Keratinocyte (primary cell): ENCODE measurements at regions not wholly inside any gene's neighbourhood (a gene's known extent, or its start where the extent isn't known, plus 50 kb on each side); places are given as distances from the start of the nearest gene placed in this dataset.

Experiments
- DNase-seq: peaks from one replicate; pipeline ENCODE4 v3.0.0-alpha.2; 2011; ENCODE audit warnings: low read depth, missing footprints, low spot score
- FAIRE-seq: peaks from 2 replicates; lab custom pipeline; 2011; peaks lifted over from hg19 to GRCh38; lab: Jason Lieb, UNC
- H2AFZ ChIP-seq: 2 replicates; pipeline ENCODE4 v1.6.0; 2012; ENCODE audit warnings: low read length, control low read depth, inconsistent platforms; ENCODE audit not compliant: control insufficient read depth
- H3K27ac ChIP-seq: 2 replicates; pipeline ENCODE4 v1.5.1; 2011; ENCODE audit warnings: low read length; ENCODE audit not compliant: control insufficient read depth, insufficient read depth
- H3K27me3 ChIP-seq: 3 replicates; pipeline ENCODE4 v1.6.0; 2011; ENCODE audit warnings: low read length; ENCODE audit not compliant: control insufficient read depth, insufficient read depth; ENCODE audit errors: extremely low read depth
- H3K36me3 ChIP-seq, 2 experiments: 2 replicates in 1 of 2; 3 replicates in 1 of 2; pipeline ENCODE4 v1.5.1; 2011; ENCODE audit warnings: low read length in 2 of 2, mild to moderate bottlenecking in 1 of 2; ENCODE audit not compliant: control insufficient read depth in 2 of 2, insufficient read depth in 2 of 2; ENCODE audit errors: extremely low read depth in 1 of 2
- H3K4me1 ChIP-seq: 3 replicates; pipeline ENCODE4 v1.5.1; 2011; ENCODE audit warnings: low read length; ENCODE audit not compliant: control insufficient read depth, insufficient read depth; ENCODE audit errors: extremely low read depth
- H3K4me2 ChIP-seq: 3 replicates; pipeline ENCODE4 v1.6.0; 2011; ENCODE audit warnings: low read depth, low read length; ENCODE audit not compliant: control insufficient read depth, insufficient read depth; ENCODE audit errors: extremely low read depth
- H3K4me3 ChIP-seq, 3 experiments: fragments of 200-600 bp in 1 of 3; sonication (generic) in 1 of 3; 2 replicates in 2 of 3; 3 replicates in 1 of 3; pipeline ENCODE4 v1.5.1; 2011 to 2016; ENCODE audit warnings: low read length in 3 of 3, mild to moderate bottlenecking in 3 of 3, control low read depth in 2 of 3, inconsistent platforms in 1 of 3, low read depth in 1 of 3, mixed read lengths in 1 of 3, mixed run types in 1 of 3, moderate library complexity in 1 of 3; ENCODE audit not compliant: control insufficient read depth in 2 of 3, insufficient read depth in 2 of 3; ENCODE audit errors: extremely low read depth in 1 of 3
- H3K79me2 ChIP-seq: 2 replicates; pipeline ENCODE4 v1.6.0; 2012; ENCODE audit warnings: low read length; ENCODE audit not compliant: control insufficient read depth, insufficient read depth
- H3K9ac ChIP-seq: 3 replicates; pipeline ENCODE4 v1.6.0; 2011; ENCODE audit warnings: low read length; ENCODE audit not compliant: control insufficient read depth, insufficient read depth; ENCODE audit errors: extremely low read depth
- H3K9me1 ChIP-seq: 3 replicates; pipeline ENCODE4 v1.6.0; 2011; ENCODE audit warnings: low read length; ENCODE audit not compliant: control insufficient read depth, insufficient read depth; ENCODE audit errors: extremely low read depth
- H3K9me3 ChIP-seq: 2 replicates; pipeline ENCODE4 v1.5.1; 2012; ENCODE audit warnings: low read depth, low read length; ENCODE audit not compliant: control insufficient read depth
- H4K20me1 ChIP-seq: 3 replicates; pipeline ENCODE4 v1.6.0; 2011; ENCODE audit warnings: low read length; ENCODE audit not compliant: control insufficient read depth, insufficient read depth; ENCODE audit errors: extremely low read depth
- EZH2 ChIP-seq: IDR thresholded peaks from one replicate; pipeline ENCODE4 v1.6.1; 2012; ENCODE audit warnings: inconsistent platforms, mild to moderate bottlenecking, low read length, moderate library complexity
- dilution Hi-C: fragments of 300-500 bp; cut with MboI; formaldehyde crosslinking; loops from one replicate; pipeline ENCODE4 v1.7.0; 2020; ENCODE audit warnings: low sequenced_read_pairs; ENCODE audit not compliant: extremely low pct_ligation_motif_present
- TF ChIP-seq, protein P1 (sequence below), 3 experiments: IDR thresholded peaks in 1 of 3; conservative IDR thresholded peaks in 1 of 3; optimal IDR thresholded peaks in 1 of 3; 2 replicates in 2 of 3; 3 replicates in 1 of 3; pipeline versions ENCODE3 to v1.5.1; 2011; ENCODE audit warnings: low read length in 3 of 3, mild to moderate bottlenecking in 3 of 3, moderate library complexity in 2 of 3, control low read depth in 1 of 3, inconsistent platforms in 1 of 3; ENCODE audit not compliant: insufficient read depth in 2 of 3; ENCODE audit errors: extremely low read depth in 1 of 3

DNA sequence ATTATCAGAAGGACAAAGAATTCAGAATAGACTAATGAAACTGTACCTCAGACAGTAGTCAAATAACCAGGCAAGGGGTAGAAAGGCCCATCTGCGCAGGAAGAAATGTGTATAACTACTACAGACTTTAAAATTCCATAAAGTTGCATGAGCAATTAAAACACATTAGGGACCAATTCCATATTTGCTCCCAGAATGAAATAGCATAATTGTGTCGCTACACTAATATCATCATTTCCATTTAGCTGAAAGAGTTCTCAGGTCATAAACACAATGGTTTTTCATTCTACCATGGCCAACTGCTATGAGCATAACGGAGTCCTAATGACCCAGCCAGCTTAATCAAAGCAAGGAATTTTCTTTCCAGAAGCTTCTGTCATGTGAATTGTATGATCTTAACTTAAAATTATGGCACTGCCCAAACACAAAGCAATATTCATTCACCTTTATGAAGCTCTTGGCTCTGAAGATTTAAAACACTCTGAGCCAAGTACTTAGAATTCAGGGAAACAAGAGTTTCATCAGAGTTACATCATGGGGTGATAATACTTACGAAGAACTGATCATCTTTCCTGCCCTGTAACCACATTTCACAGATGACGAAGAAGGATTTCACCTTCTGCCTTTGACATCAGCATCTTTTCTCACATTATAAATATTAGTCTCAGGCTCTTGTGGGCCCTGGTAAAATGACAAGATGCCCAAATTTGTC lies 98.1 kb upstream of the DOCK1 start:
- Histone ChIP-seq H3K27ac (no peak overlapping the region), H3K9me3 (no peaks in the 10 kb centered on the region), H4K20me1 (no peaks in the 10 kb centered on the region), H3K9me1 (no peaks in the 10 kb centered on the region), H2AFZ (no peak overlapping the region), H3K36me3 (no peaks in the 10 kb centered on the region), H3K9ac (no peak overlapping the region), H3K4me1 (no peaks in the 10 kb centered on the region), H3K4me2 (no peak overlapping the region), H3K4me3 (no peak overlapping the region), H3K79me2 (no peaks in the 10 kb centered on the region), H3K27me3 (no peaks in the 10 kb centered on the region)
- TF ChIP-seq, protein P1, sequence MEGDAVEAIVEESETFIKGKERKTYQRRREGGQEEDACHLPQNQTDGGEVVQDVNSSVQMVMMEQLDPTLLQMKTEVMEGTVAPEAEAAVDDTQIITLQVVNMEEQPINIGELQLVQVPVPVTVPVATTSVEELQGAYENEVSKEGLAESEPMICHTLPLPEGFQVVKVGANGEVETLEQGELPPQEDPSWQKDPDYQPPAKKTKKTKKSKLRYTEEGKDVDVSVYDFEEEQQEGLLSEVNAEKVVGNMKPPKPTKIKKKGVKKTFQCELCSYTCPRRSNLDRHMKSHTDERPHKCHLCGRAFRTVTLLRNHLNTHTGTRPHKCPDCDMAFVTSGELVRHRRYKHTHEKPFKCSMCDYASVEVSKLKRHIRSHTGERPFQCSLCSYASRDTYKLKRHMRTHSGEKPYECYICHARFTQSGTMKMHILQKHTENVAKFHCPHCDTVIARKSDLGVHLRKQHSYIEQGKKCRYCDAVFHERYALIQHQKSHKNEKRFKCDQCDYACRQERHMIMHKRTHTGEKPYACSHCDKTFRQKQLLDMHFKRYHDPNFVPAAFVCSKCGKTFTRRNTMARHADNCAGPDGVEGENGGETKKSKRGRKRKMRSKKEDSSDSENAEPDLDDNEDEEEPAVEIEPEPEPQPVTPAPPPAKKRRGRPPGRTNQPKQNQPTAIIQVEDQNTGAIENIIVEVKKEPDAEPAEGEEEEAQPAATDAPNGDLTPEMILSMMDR (optimal IDR thresholded peaks at IDR 0.05 in 1 of 3, IDR thresholded peaks at IDR 0.05 in 1 of 3, conservative IDR thresholded peaks at IDR 0.05 in 1 of 3; ENCODE audit: extremely low read depth in 1 of 3, insufficient read depth in 2 of 3, low read length in 3 of 3) = no peak
- no peak for TF ChIP-seq EZH2
- FAIRE-seq (no peak), DNase-seq (no peak)
- dilution Hi-C loops = no loop called here

DNA sequence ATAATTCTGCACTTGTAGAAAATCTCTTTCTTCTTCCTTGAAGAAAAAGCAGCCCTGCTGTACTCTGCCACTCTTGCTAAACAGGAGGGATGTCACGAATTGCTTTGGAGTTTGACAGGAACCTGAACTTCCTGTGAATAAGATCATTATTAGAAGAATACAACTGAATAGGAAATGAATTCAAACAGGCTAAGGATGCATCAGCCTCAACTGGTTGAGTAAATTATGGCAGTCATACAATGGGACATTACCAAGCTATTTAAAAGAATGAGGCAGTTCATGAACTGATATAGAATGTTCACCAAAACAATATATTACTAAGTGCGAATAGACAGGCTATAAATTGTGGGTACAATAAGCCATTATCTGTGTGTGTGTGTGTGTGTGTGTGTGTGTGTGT lies 97.1 kb upstream of the DOCK1 start:
- H3K27ac ChIP-seq = no peak overlapping the region
- H2AFZ ChIP-seq = no peak overlapping the region
- H3K36me3 ChIP-seq = no peaks in the 10 kb centered on the region
- DNase-seq = no peak
- no peaks in the 10 kb centered on the region for H4K20me1 ChIP-seq
- no peaks in the 10 kb centered on the region for H3K9me3 ChIP-seq
- H3K79me2 ChIP-seq = no peaks in the 10 kb centered on the region
- H3K4me3 ChIP-seq = no peak overlapping the region
- TF ChIP-seq EZH2 = no peak
- TF ChIP-seq, protein P1 (optimal IDR thresholded peaks at IDR 0.05 in 1 of 3, IDR thresholded peaks at IDR 0.05 in 1 of 3, conservative IDR thresholded peaks at IDR 0.05 in 1 of 3; ENCODE audit: extremely low read depth in 1 of 3, insufficient read depth in 2 of 3, low read length in 3 of 3) = no peak
- no peaks in the 10 kb centered on the region for H3K9me1 ChIP-seq
- H3K9ac ChIP-seq = no peak overlapping the region
- H3K4me1 ChIP-seq = no peaks in the 10 kb centered on the region
- no peak overlapping the region for H3K4me2 ChIP-seq
- dilution Hi-C loops = no loop called here
- H3K27me3 ChIP-seq = no peaks in the 10 kb centered on the region
- FAIRE-seq = no peak
